ENCODE measurements at regions not wholly inside any gene's neighbourhood (a gene's known extent, or its start where the extent isn't known, plus 50 kb on each side); places are given as distances from the start of the nearest gene placed in this dataset.

GRCh38 chr18:46273861-46274260 is 169.7 kb downstream of the HAUS1 start:
- H2AFZ ChIP-seq (ENCODE audit: low read depth, low read length) = no peak overlapping the region
- no peak overlapping the region for H3K4me3 ChIP-seq (ENCODE audit: low read depth in 1 of 2, low read length in 2 of 2)
- no peaks in the 10 kb centered on the region for H3K4me1 ChIP-seq (ENCODE audit: insufficient read depth, low read length)
- no peaks in the 10 kb centered on the region for H3K27me3 ChIP-seq (ENCODE audit: insufficient read depth, low read length, poor library complexity)
- no peak overlapping the region for H3K27ac ChIP-seq (ENCODE audit: low read length)
- TF ChIP-seq EZH2 (IDR thresholded peaks at IDR 0.05; ENCODE audit: borderline replicate concordance, low read depth, low read length, severe bottlenecking) (no peak), CTCF (IDR thresholded peaks at IDR 0.05; ENCODE audit: borderline replicate concordance, extremely low read depth, low read length, poor library complexity, severe bottlenecking) (no peak)
- H3K9me3 ChIP-seq (ENCODE audit: insufficient read depth, low read length, severe bottlenecking) = no peaks in the 10 kb centered on the region
- H3K36me3 ChIP-seq (ENCODE audit: insufficient read depth, low read length) = peaks cover 5% of the 10 kb centered on the region; the same call in 1 of the 2 replicates
- H3K79me2 ChIP-seq (ENCODE audit: insufficient read depth, low read length) = no peaks in the 10 kb centered on the region
- H3K4me2 ChIP-seq (ENCODE audit: insufficient read depth, low read length) = no peak overlapping the region
- no peak for ATAC-seq (ENCODE audit: insufficient read depth, low read depth)
- no peak overlapping the region for H3K9ac ChIP-seq (ENCODE audit: low read depth, low read length)
- 0 out of 2 replicates have a peak, but pooled peaks cover 2% of the 10 kb centered on the region for H4K20me1 ChIP-seq (ENCODE audit: insufficient read depth, low read length)
- DNase-seq = no peak

GRCh38 chr18:46274266-46274665 is 170.1 kb downstream of the HAUS1 start:
- TF ChIP-seq CTCF (IDR thresholded peaks at IDR 0.05; ENCODE audit: borderline replicate concordance, extremely low read depth, low read length, poor library complexity, severe bottlenecking) = no peak
- TF ChIP-seq EZH2 (IDR thresholded peaks at IDR 0.05; ENCODE audit: borderline replicate concordance, low read depth, low read length, severe bottlenecking) = no peak

GRCh38 chr18:46275370-46275769 is 171.2 kb downstream of the HAUS1 start:
- Histone ChIP-seq H2AFZ (ENCODE audit: low read depth, low read length) (no peak overlapping the region), H3K4me1 (ENCODE audit: insufficient read depth, low read length) (no peaks in the 10 kb centered on the region), H3K4me3 (ENCODE audit: low read depth in 1 of 2, low read length in 2 of 2) (no peak overlapping the region), H3K27me3 (ENCODE audit: insufficient read depth, low read length, poor library complexity) (no peaks in the 10 kb centered on the region), H3K79me2 (ENCODE audit: insufficient read depth, low read length) (no peaks in the 10 kb centered on the region), H3K27ac (ENCODE audit: low read length) (no peak overlapping the region), H3K36me3 (ENCODE audit: insufficient read depth, low read length) (no peaks in the 10 kb centered on the region), H3K9me3 (ENCODE audit: insufficient read depth, low read length, severe bottlenecking) (no peaks in the 10 kb centered on the region), H4K20me1 (ENCODE audit: insufficient read depth, low read length) (0 out of 2 replicates have a peak, but pooled peaks cover 2% of the 10 kb centered on the region), H3K4me2 (ENCODE audit: insufficient read depth, low read length) (no peak overlapping the region), H3K9ac (ENCODE audit: low read depth, low read length) (no peak overlapping the region)
- ATAC-seq (ENCODE audit: insufficient read depth, low read depth) (no peak), DNase-seq (no peak)
- TF ChIP-seq EZH2 (IDR thresholded peaks at IDR 0.05; ENCODE audit: borderline replicate concordance, low read depth, low read length, severe bottlenecking) (no peak), CTCF (IDR thresholded peaks at IDR 0.05; ENCODE audit: borderline replicate concordance, extremely low read depth, low read length, poor library complexity, severe bottlenecking) (no peak)

More at GRCh38 chr18:46274266-46274665, 170.1 kb downstream of the HAUS1 start:
- Histone ChIP-seq H3K9me3 (ENCODE audit: insufficient read depth, low read length, severe bottlenecking) (no peaks in the 10 kb centered on the region), H3K4me3 (ENCODE audit: low read depth in 1 of 2, low read length in 2 of 2) (no peak overlapping the region), H3K27me3 (ENCODE audit: insufficient read depth, low read length, poor library complexity) (no peaks in the 10 kb centered on the region), H3K4me1 (ENCODE audit: insufficient read depth, low read length) (no peaks in the 10 kb centered on the region), H3K79me2 (ENCODE audit: insufficient read depth, low read length) (no peaks in the 10 kb centered on the region), H3K27ac (ENCODE audit: low read length) (no peak overlapping the region), H2AFZ (ENCODE audit: low read depth, low read length) (no peak overlapping the region), H3K36me3 (ENCODE audit: insufficient read depth, low read length) (0 out of 2 replicates have a peak, but pooled peaks cover 1% of the 10 kb centered on the region), H3K4me2 (ENCODE audit: insufficient read depth, low read length) (no peak overlapping the region), H4K20me1 (ENCODE audit: insufficient read depth, low read length) (0 out of 2 replicates have a peak, but pooled peaks cover 2% of the 10 kb centered on the region), H3K9ac (ENCODE audit: low read depth, low read length) (no peak overlapping the region)
- DNase-seq = no peak
- ATAC-seq (ENCODE audit: insufficient read depth, low read depth) = no peak

Measured in DND-41 (cell line).